Fibroblast of lung (primary cell): ENCODE measurements at regions not wholly inside any gene's neighbourhood (a gene's known extent, or its start where the extent isn't known, plus 50 kb on each side); places are given as distances from the start of the nearest gene placed in this dataset.

Experiments
- DNase-seq, 2 donors: peaks; one replicate each; pipeline versions ENCODE4 v3.0.0 to v3.0.0-alpha.2; 2010; ENCODE audit warnings: low read depth in 2 of 2
- H2AFZ ChIP-seq: 2 replicates; pipeline ENCODE4 v1.5.1; 2012; ENCODE audit warnings: low read length, control low read depth, inconsistent platforms
- H3K27ac ChIP-seq: 2 replicates; pipeline ENCODE4 v1.5.1; 2011; ENCODE audit warnings: low read length, control low read depth; ENCODE audit not compliant: insufficient read depth
- H3K27me3 ChIP-seq: 2 replicates; pipeline ENCODE4 v1.5.1; 2011; ENCODE audit warnings: mild to moderate bottlenecking, low read length; ENCODE audit not compliant: control insufficient read depth, insufficient read depth
- H3K36me3 ChIP-seq: 2 replicates; pipeline ENCODE4 v1.5.1; 2011; ENCODE audit warnings: low read length; ENCODE audit not compliant: control insufficient read depth, insufficient read depth
- H3K4me1 ChIP-seq: 2 replicates; pipeline ENCODE4 v1.5.1; 2011; ENCODE audit warnings: low read length; ENCODE audit not compliant: control insufficient read depth, insufficient read depth; ENCODE audit errors: extremely low read depth
- H3K4me2 ChIP-seq: 2 replicates; pipeline ENCODE4 v1.5.1; 2011; ENCODE audit warnings: low read length, control low read depth; ENCODE audit not compliant: insufficient read depth; ENCODE audit errors: extremely low read depth
- H3K4me3 ChIP-seq, 4 experiments: fragments of 200-600 bp in 1 of 4; sonication (generic) in 1 of 4; replicated peaks in 1 of 4; 2 replicates each; pipeline ENCODE4 v1.5.1; 2011 to 2016; ENCODE audit warnings: low read length in 4 of 4, low read depth in 3 of 4, mild to moderate bottlenecking in 3 of 4, control low read depth in 2 of 4, inconsistent platforms in 1 of 4, mixed read lengths in 1 of 4; ENCODE audit not compliant: insufficient read depth in 1 of 4; ENCODE audit errors: control extremely low read depth in 1 of 4
- H3K79me2 ChIP-seq: 2 replicates; pipeline ENCODE4 v1.5.1; 2012; ENCODE audit warnings: mild to moderate bottlenecking, low read length, inconsistent platforms; ENCODE audit not compliant: control insufficient read depth, insufficient read depth
- H3K9ac ChIP-seq: 2 replicates; pipeline ENCODE4 v1.5.1; 2011; ENCODE audit warnings: mild to moderate bottlenecking, low read length, control low read depth; ENCODE audit not compliant: insufficient read depth
- H3K9me3 ChIP-seq: 2 replicates; pipeline ENCODE4 v1.5.1; 2012; ENCODE audit warnings: low read depth, low read length; ENCODE audit not compliant: control insufficient read depth, insufficient read depth
- H4K20me1 ChIP-seq: 2 replicates; pipeline ENCODE4 v1.5.1; 2011; ENCODE audit warnings: low read length; ENCODE audit not compliant: control insufficient read depth, insufficient read depth; ENCODE audit errors: extremely low read depth
- CTCF ChIP-seq, 2 donors: IDR thresholded peaks in 1 of 2; conservative IDR thresholded peaks in 1 of 2; 1 replicate in 1 of 2; 2 replicates in 1 of 2; pipeline ENCODE4 v1.5.1; 2011 to 2012; ENCODE audit warnings: low read length in 2 of 2, control low read depth in 1 of 2, inconsistent platforms in 1 of 2, low read depth in 1 of 2, mild to moderate bottlenecking in 1 of 2
- EZH2 ChIP-seq: IDR thresholded peaks from 2 replicates; pipeline ENCODE4 v1.5.1; 2012; ENCODE audit warnings: low read length, control low read depth, mild to moderate bottlenecking; ENCODE audit errors: missing control alignments

GRCh38 chr3:188940573-188940932 lies 231.2 kb upstream of the TPRG1 start:
- Histone ChIP-seq H2AFZ (no peak overlapping the region), H3K36me3 (no peaks in the 10 kb centered on the region), H3K79me2 (no peaks in the 10 kb centered on the region), H4K20me1 (no peaks in the 10 kb centered on the region), H3K9ac (no peak overlapping the region), H3K27ac (no peak overlapping the region), H3K4me2 (no peak overlapping the region), H3K27me3 (no peaks in the 10 kb centered on the region), H3K4me1 (no peaks in the 10 kb centered on the region), H3K9me3 (no peaks in the 10 kb centered on the region), H3K4me3 (no peak overlapping the region)
- TF ChIP-seq EZH2, result no peak
- TF ChIP-seq CTCF (conservative IDR thresholded peaks at IDR 0.05 in 1 of 2, IDR thresholded peaks at IDR 0.05 in 1 of 2; ENCODE audit: low read depth in 1 of 2, low read length in 2 of 2), result no peak
- DNase-seq, result peak in 1 of 2 donors; percentile 45

- Histone ChIP-seq H3K4me1 (no peaks in the 10 kb centered on the region), H4K20me1 (no peaks in the 10 kb centered on the region), H3K36me3 (no peaks in the 10 kb centered on the region), H3K9ac (no peak overlapping the region), H3K9me3 (no peaks in the 10 kb centered on the region), H2AFZ (no peak overlapping the region), H3K27ac (no peak overlapping the region), H3K4me3 (no peak overlapping the region), H3K4me2 (no peak overlapping the region), H3K27me3 (no peaks in the 10 kb centered on the region), H3K79me2 (no peaks in the 10 kb centered on the region)
- no peak for DNase-seq
- TF ChIP-seq CTCF (conservative IDR thresholded peaks at IDR 0.05 in 1 of 2, IDR thresholded peaks at IDR 0.05 in 1 of 2; ENCODE audit: low read depth in 1 of 2, low read length in 2 of 2) (no peak), EZH2 (no peak)
These were observed 230.7 kb upstream of the TPRG1 start for GRCh38 chr3:188941103-188941502.

GRCh38 chr3:188942191-188942590 lies 229.6 kb upstream of the TPRG1 start:
- H2AFZ ChIP-seq, result no peak overlapping the region
- no peaks in the 10 kb centered on the region for H3K79me2 ChIP-seq
- H3K9me3 ChIP-seq, result no peaks in the 10 kb centered on the region
- peaks cover 3% of the 10 kb centered on the region for H3K4me1 ChIP-seq
- no peaks in the 10 kb centered on the region for H3K36me3 ChIP-seq
- H3K9ac ChIP-seq, result no peak overlapping the region
- H4K20me1 ChIP-seq, result no peaks in the 10 kb centered on the region
- no peak overlapping the region for H3K27ac ChIP-seq
- no peaks in the 10 kb centered on the region for H3K27me3 ChIP-seq
- H3K4me2 ChIP-seq, result no peak overlapping the region
- H3K4me3 ChIP-seq, result no peak overlapping the region
- no peak for TF ChIP-seq EZH2
- no peak for TF ChIP-seq CTCF (conservative IDR thresholded peaks at IDR 0.05 in 1 of 2, IDR thresholded peaks at IDR 0.05 in 1 of 2; ENCODE audit: low read depth in 1 of 2, low read length in 2 of 2)
- no peak for DNase-seq
